Mucosa of rectum (tissue), 2 donors: ENCODE measurements at regions not wholly inside any gene's neighbourhood (a gene's known extent, or its start where the extent isn't known, plus 50 kb on each side); places are given as distances from the start of the nearest gene placed in this dataset.
"Not testable (repeated sequence)": the region's sequence is repeated elsewhere in the genome, so short reads cannot be mapped to it uniquely, and the experiment has no call there.

ENCODE experiments used
- H3K27ac ChIP-seq, 2 donors: one replicate each; pipeline ENCODE4 v1.7.0; 2013; ENCODE audit warnings: inconsistent platforms in 2 of 2, low read depth in 2 of 2, low read length in 2 of 2
- H3K27me3 ChIP-seq, 2 donors: one replicate each; pipeline ENCODE4 v1.7.0; 2013; ENCODE audit warnings: low read length in 2 of 2; ENCODE audit not compliant: control insufficient read depth in 2 of 2, insufficient read depth in 2 of 2
- H3K36me3 ChIP-seq, 2 donors: one replicate each; pipeline ENCODE4 v1.7.0; 2013; ENCODE audit warnings: low read length in 2 of 2; ENCODE audit not compliant: control insufficient read depth in 2 of 2, insufficient read depth in 2 of 2
- H3K4me1 ChIP-seq, 2 donors: one replicate each; pipeline ENCODE4 v1.7.0; 2013; ENCODE audit warnings: low read length in 2 of 2, mild to moderate bottlenecking in 1 of 2; ENCODE audit not compliant: control insufficient read depth in 2 of 2, insufficient read depth in 2 of 2
- H3K4me3 ChIP-seq, 2 donors: one replicate each; pipeline ENCODE4 v1.7.0; 2013; ENCODE audit warnings: low read length in 2 of 2
- H3K9ac ChIP-seq, 2 donors: one replicate each; pipeline ENCODE4 v1.7.0; 2013; ENCODE audit warnings: low read length in 2 of 2, low read depth in 1 of 2, mild to moderate bottlenecking in 1 of 2
- H3K9me3 ChIP-seq, 2 donors: one replicate each; pipeline ENCODE4 v1.7.0; 2013; ENCODE audit warnings: low read length in 2 of 2; ENCODE audit not compliant: control insufficient read depth in 2 of 2
- donor health status: healthy.
- donor health status: Normal muscosa, but diverticular disease.

- no peak overlapping the region for H3K9ac ChIP-seq
- no peaks in the 10 kb centered on the region for H3K27me3 ChIP-seq
- no peak overlapping the region for H3K27ac ChIP-seq
- H3K4me3 ChIP-seq: no peak overlapping the region
- peaks cover 3 to 9% of the 10 kb centered on the region in 2 donors for H3K4me1 ChIP-seq
- no peaks in the 10 kb centered on the region for H3K9me3 ChIP-seq
- H3K36me3 ChIP-seq: no peaks in the 10 kb centered on the region
Observed at GRCh38 chr13:50424993-50425392, 409.7 kb downstream of the KCNRG start.

- H3K4me3 ChIP-seq: no peak overlapping the region
- H3K36me3 ChIP-seq: no peaks in the 10 kb centered on the region
- H3K9ac ChIP-seq: no peak overlapping the region
- no peak overlapping the region for H3K27ac ChIP-seq
- H3K9me3 ChIP-seq: no peaks in the 10 kb centered on the region
- peaks cover 3 to 8% of the 10 kb centered on the region in 2 donors for H3K4me1 ChIP-seq
- H3K27me3 ChIP-seq: no peaks in the 10 kb centered on the region
Observed at GRCh38 chr13:50425772-50426171, 410.5 kb downstream of the KCNRG start.

GRCh38 chr13:50426927-50427326 lies 411.7 kb downstream of the KCNRG start:
- no peak overlapping the region for H3K9ac ChIP-seq
- peaks cover 1 to 6% of the 10 kb centered on the region in 2 donors for H3K4me1 ChIP-seq
- H3K9me3 ChIP-seq: no peaks in the 10 kb centered on the region
- H3K27ac ChIP-seq: no peak overlapping the region
- H3K27me3 ChIP-seq: no peaks in the 10 kb centered on the region
- H3K4me3 ChIP-seq: no peak overlapping the region
- H3K36me3 ChIP-seq: no peaks in the 10 kb centered on the region

- H3K9ac ChIP-seq, H3K9me3 ChIP-seq, H3K4me3 ChIP-seq, H3K27ac ChIP-seq, H3K4me1 ChIP-seq, H3K27me3 ChIP-seq, H3K36me3 ChIP-seq: not testable (repeated sequence)
Observed at GRCh38 chr13:50427511-50427910, 412.3 kb downstream of the KCNRG start.

- Histone ChIP-seq H3K27ac (no peak overlapping the region), H3K4me1 (no peaks in the 10 kb centered on the region), H3K9ac (no peak overlapping the region), H3K27me3 (no peaks in the 10 kb centered on the region), H3K9me3 (no peaks in the 10 kb centered on the region), H3K36me3 (no peaks in the 10 kb centered on the region), H3K4me3 (no peak overlapping the region)
Observed at GRCh38 chr13:50428183-50428877, 413.1 kb downstream of the KCNRG start.

- Histone ChIP-seq H3K27ac (no peak overlapping the region), H3K36me3 (no peaks in the 10 kb centered on the region), H3K27me3 (no peaks in the 10 kb centered on the region), H3K9ac (no peak overlapping the region), H3K9me3 (no peaks in the 10 kb centered on the region), H3K4me1 (no peaks in the 10 kb centered on the region), H3K4me3 (no peak overlapping the region)
Observed at GRCh38 chr13:50435011-50435410, 408.5 kb downstream of the DLEU7 start.

GRCh38 chr13:50437252-50437651 lies 406.2 kb downstream of the DLEU7 start:
- H3K9ac ChIP-seq: no peak overlapping the region
- no peak overlapping the region for H3K4me3 ChIP-seq
- no peaks in the 10 kb centered on the region for H3K4me1 ChIP-seq
- no peaks in the 10 kb centered on the region for H3K27me3 ChIP-seq
- no peaks in the 10 kb centered on the region for H3K36me3 ChIP-seq
- H3K9me3 ChIP-seq: no peaks in the 10 kb centered on the region
- no peak overlapping the region for H3K27ac ChIP-seq

GRCh38 chr13:50438351-50438750 lies 405.1 kb downstream of the DLEU7 start:
- Histone ChIP-seq H3K36me3 (no peaks in the 10 kb centered on the region), H3K27ac (no peak overlapping the region), H3K9me3 (no peaks in the 10 kb centered on the region), H3K9ac (no peak overlapping the region), H3K4me3 (no peak overlapping the region), H3K4me1 (no peaks in the 10 kb centered on the region), H3K27me3 (no peaks in the 10 kb centered on the region)

GRCh38 chr13:50441130-50441529 lies 402.4 kb downstream of the DLEU7 start:
- H3K4me1 ChIP-seq: no peaks in the 10 kb centered on the region

GRCh38 chr13:50444726-50445125 lies 398.8 kb downstream of the DLEU7 start:
- Histone ChIP-seq H3K9ac (no peak overlapping the region), H3K9me3 (no peaks in the 10 kb centered on the region), H3K36me3 (no peaks in the 10 kb centered on the region), H3K4me1 (no peaks in the 10 kb centered on the region), H3K27me3 (no peaks in the 10 kb centered on the region), H3K4me3 (no peak overlapping the region), H3K27ac (no peak overlapping the region)

More at GRCh38 chr13:50441130-50441529, 402.4 kb downstream of the DLEU7 start:
- H3K9ac ChIP-seq: no peak overlapping the region
- H3K27me3 ChIP-seq: no peaks in the 10 kb centered on the region
- no peaks in the 10 kb centered on the region for H3K36me3 ChIP-seq
- H3K4me3 ChIP-seq: no peak overlapping the region
- H3K27ac ChIP-seq: no peak overlapping the region
- no peaks in the 10 kb centered on the region for H3K9me3 ChIP-seq
